Body of pancreas (tissue), 4 donors: ENCODE measurements at regions not wholly inside any gene's neighbourhood (a gene's known extent, or its start where the extent isn't known, plus 50 kb on each side); places are given as distances from the start of the nearest gene placed in this dataset.

Source experiments
- ATAC-seq: fragments of 150-250 bp; one replicate; pipeline ENCODE4 v1.9.1; 2016
- DNase-seq, 4 donors: peaks; one replicate each; pipeline ENCODE4 v3.0.0-alpha.2; 2019
- H3K27ac ChIP-seq, 4 donors: fragments of 200-600 bp; sonication (generic); 1 replicate in 3 of 4; 2 replicates in 1 of 4; pipeline versions ENCODE4 v1.5.1 to v1.6.1; 2016 to 2019; ENCODE audit warnings: mild to moderate bottlenecking in 1 of 4, mixed read lengths in 1 of 4, moderate library complexity in 1 of 4
- H3K27me3 ChIP-seq, 2 donors: fragments of 200-600 bp; sonication (generic); one replicate each; pipeline ENCODE4 v1.6.0; 2016; ENCODE audit warnings: mild to moderate bottlenecking in 1 of 2
- H3K36me3 ChIP-seq, 2 donors: fragments of 200-600 bp; sonication (generic); replicated peaks in 1 of 2; 2 replicates each; pipeline ENCODE4 v1.5.1; 2016; ENCODE audit warnings: low read depth in 2 of 2; ENCODE audit not compliant: insufficient read depth in 1 of 2
- H3K4me1 ChIP-seq: fragments of 200-600 bp; sonication (generic); one replicate; pipeline ENCODE4 v1.6.0; 2016
- H3K4me3 ChIP-seq, 2 donors: fragments of 200-600 bp; sonication (generic); 1 replicate in 1 of 2; 2 replicates in 1 of 2; pipeline ENCODE4 v1.5.1; 2016 to 2019
- H3K9me3 ChIP-seq, 3 donors: fragments of 200-600 bp; sonication (generic); 1 replicate in 2 of 3; 2 replicates in 1 of 3; pipeline ENCODE4 v1.5.1; 2016
- CTCF ChIP-seq, 7 experiments: fragments of 450-650 bp in 4 of 7; fragments of 200-600 bp in 3 of 7; sonication (generic) in 3 of 7; IDR thresholded peaks; one replicate each; pipeline ENCODE4 v1.5.1; 2016 to 2019; ENCODE audit warnings: antibody characterized with exemption in 7 of 7
- POLR2A ChIP-seq, 3 donors: fragments of 450-650 bp; IDR thresholded peaks; one replicate each; pipeline ENCODE4 v1.6.1; 2016; ENCODE audit warnings: antibody characterized with exemption in 3 of 3, mild to moderate bottlenecking in 2 of 3
- WGBS, 2 donors: methylation state at CpG; one replicate each; pipeline ENCODE4 v1.1.5; 2017; 5-methylcytosine and 5-hydroxymethylcytosine counted together
- intact Hi-C: fragments of 100-400 bp; cut with DNase I; formaldehyde crosslinking; loops from one replicate; pipeline ENCODE4 v1.15.1; 2023

- no peaks in the 10 kb centered on the region for H3K27me3 ChIP-seq
- intact Hi-C loops: loop anchor here (10.0 kb wide), 2 partner anchors 146 to 216 kb away; no protein-coding TSS in a partner anchor
- ATAC-seq (no peak), DNase-seq (no peak)
- 49 to 62% methylated on average over 4 of the region's 4 CpGs for WGBS, 2 donors
- no peak overlapping the region for H3K4me3 ChIP-seq
- H3K4me1 ChIP-seq: peaks cover 6% of the 10 kb centered on the region
- no peaks in the 10 kb centered on the region for H3K9me3 ChIP-seq
- no peak overlapping the region for H3K27ac ChIP-seq
- no peaks in the 10 kb centered on the region for H3K36me3 ChIP-seq
- TF ChIP-seq CTCF (IDR thresholded peaks at IDR 0.05) (no peak), POLR2A (IDR thresholded peaks at IDR 0.05) (no peak)
Observed at GRCh38 chr6:56850626-56851025, 104.3 kb upstream of the BEND6 start.

GRCh38 chr6:56849896-56850295 lies 105.0 kb upstream of the BEND6 start:
- Histone ChIP-seq H3K4me3 (no peak overlapping the region), H3K9me3 (no peaks in the 10 kb centered on the region), H3K27ac (no peak overlapping the region), H3K4me1 (peaks cover 6% of the 10 kb centered on the region), H3K27me3 (no peaks in the 10 kb centered on the region), H3K36me3 (no peaks in the 10 kb centered on the region)
- TF ChIP-seq POLR2A (IDR thresholded peaks at IDR 0.05): no peak
- no peak for TF ChIP-seq CTCF (IDR thresholded peaks at IDR 0.05)
- DNase-seq: no peak
- intact Hi-C loops: loop anchor here (10.0 kb wide), 2 partner anchors 145 to 215 kb away; no protein-coding TSS in a partner anchor
- WGBS, 2 donors: 67 to 69% methylated on average over 4 of the region's 4 CpGs
- no peak for ATAC-seq

GRCh38 chr6:56848105-56848504 lies 106.8 kb upstream of the BEND6 start:
- peaks cover 0 to 4% of the 10 kb centered on the region in 2 donors for H3K27me3 ChIP-seq
- ATAC-seq: no peak
- no peak for DNase-seq
- intact Hi-C loops: no loop called here
- H3K27ac ChIP-seq: no peak overlapping the region
- no peak overlapping the region for H3K4me3 ChIP-seq
- peaks cover 8% of the 10 kb centered on the region for H3K4me1 ChIP-seq
- TF ChIP-seq POLR2A (IDR thresholded peaks at IDR 0.05) (no peak), CTCF (IDR thresholded peaks at IDR 0.05) (no peak)
- H3K36me3 ChIP-seq: no peaks in the 10 kb centered on the region
- H3K9me3 ChIP-seq: no peaks in the 10 kb centered on the region

GRCh38 chr6:56845032-56845431 lies 109.9 kb upstream of the BEND6 start:
- 77 to 78% methylated on average over 3 of the region's 3 CpGs for WGBS, 2 donors
- no peak for ATAC-seq
- Histone ChIP-seq H3K27ac (no peak overlapping the region), H3K27me3 (peaks cover 0 to 4% of the 10 kb centered on the region in 2 donors), H3K4me3 (no peak overlapping the region), H3K4me1 (peaks cover 7% of the 10 kb centered on the region), H3K9me3 (no peaks in the 10 kb centered on the region), H3K36me3 (no peaks in the 10 kb centered on the region)
- no peak for DNase-seq
- TF ChIP-seq CTCF (IDR thresholded peaks at IDR 0.05) (no peak), POLR2A (IDR thresholded peaks at IDR 0.05) (no peak)
- intact Hi-C loops: no loop called here
